H1 (cell line): ENCODE measurements at regions not wholly inside any gene's neighbourhood (a gene's known extent, or its start where the extent isn't known, plus 50 kb on each side); places are given as distances from the start of the nearest gene placed in this dataset.

Experiments
- CTCF ChIA-PET: fragments of 300-600 bp; sonication (Branson Sonifier 250); formaldehyde crosslinking; loops from one replicate; lab custom pipeline; 2021; ENCODE audit not compliant: partially characterized antibody; lab: Charles Lee
- POLR2A ChIA-PET: fragments of 300-600 bp; sonication (Branson Sonifier 250); formaldehyde crosslinking; loops from one replicate; lab custom pipeline; 2021; ENCODE audit warnings: inconsistent platforms; ENCODE audit not compliant: partially characterized antibody; lab: Charles Lee
- DNase-seq, 2 experiments: peaks; one replicate each; pipeline versions ENCODE4 v3.0.0 to v3.0.0-alpha.2; 2010 to 2022; ENCODE audit warnings: low spot score in 2 of 2, low read depth in 1 of 2, mixed read lengths in 1 of 2
- FAIRE-seq: peaks from 2 replicates; lab custom pipeline; 2011; peaks lifted over from hg19 to GRCh38; lab: Jason Lieb, UNC
- H2AFZ ChIP-seq: 2 replicates; pipeline ENCODE4 v1.8.1; 2012; ENCODE audit warnings: low read length, inconsistent platforms
- H2AK5ac ChIP-seq: 2 replicates; pipeline ENCODE4 v1.6.1; 2013; ENCODE audit warnings: low read depth, low read length
- H2BK120ac ChIP-seq: replicated peaks from 2 replicates; pipeline ENCODE3; 2013; ENCODE audit warnings: low read depth, low read length, inconsistent platforms
- H2BK12ac ChIP-seq: 2 replicates; pipeline ENCODE4 v1.6.1; 2013; ENCODE audit warnings: low read depth, low read length
- H2BK15ac ChIP-seq: 2 replicates; pipeline ENCODE4 v1.6.1; 2013; ENCODE audit warnings: low read length
- H2BK20ac ChIP-seq: 2 replicates; pipeline ENCODE4 v1.6.1; 2013; ENCODE audit warnings: low read length
- H2BK5ac ChIP-seq: 2 replicates; pipeline ENCODE4 v1.6.1; 2013; ENCODE audit warnings: low read depth, low read length
- H3K14ac ChIP-seq: 2 replicates; pipeline ENCODE4 v1.6.1; 2013; ENCODE audit warnings: inconsistent platforms; ENCODE audit not compliant: insufficient read length
- H3K18ac ChIP-seq: 2 replicates; pipeline ENCODE4 v1.6.1; 2013; ENCODE audit warnings: low read length; ENCODE audit errors: extremely low read depth
- H3K23ac ChIP-seq: 2 replicates; pipeline ENCODE4 v1.6.1; 2013; ENCODE audit warnings: inconsistent platforms; ENCODE audit not compliant: insufficient read length
- H3K23me2 ChIP-seq: 2 replicates; pipeline ENCODE4 v1.6.1; 2013; ENCODE audit warnings: low read depth, low read length
- H3K27ac ChIP-seq: 2 replicates; pipeline ENCODE4 v1.6.1; 2011; ENCODE audit warnings: low read depth, low read length, inconsistent platforms
- H3K27me3 ChIP-seq, 4 experiments: replicated peaks in 1 of 4; 1 replicate in 1 of 4; 2 replicates in 3 of 4; pipeline versions ENCODE4 v1.6.1 to v1.8.1; 2011 to 2013; ENCODE audit warnings: low read length in 3 of 4, mild to moderate bottlenecking in 3 of 4, inconsistent platforms in 2 of 4, mixed read lengths in 2 of 4, moderate library complexity in 1 of 4; ENCODE audit not compliant: control insufficient read depth in 3 of 4, insufficient read depth in 3 of 4; ENCODE audit errors: extremely low read depth in 1 of 4
- H3K36me3 ChIP-seq, 4 experiments: 2 replicates each; pipeline versions ENCODE4 v1.6.1 to v1.8.1; 2011 to 2013; ENCODE audit warnings: mild to moderate bottlenecking in 4 of 4, low read length in 3 of 4, moderate library complexity in 2 of 4, control low read depth in 1 of 4, inconsistent platforms in 1 of 4; ENCODE audit not compliant: insufficient read depth in 4 of 4, control insufficient read depth in 2 of 4
- H3K4ac ChIP-seq: replicated peaks from 2 replicates; pipeline ENCODE3; 2013; ENCODE audit warnings: low read length, low read depth, mixed read lengths, inconsistent platforms; ENCODE audit not compliant: insufficient read length
- H3K4me1 ChIP-seq, 4 experiments: replicated peaks in 1 of 4; 1 replicate in 1 of 4; 2 replicates in 3 of 4; pipeline versions ENCODE4 v1.6.1 to v1.8.1; 2011 to 2013; ENCODE audit warnings: low read length in 3 of 4, inconsistent platforms in 2 of 4, mixed read lengths in 1 of 4; ENCODE audit not compliant: insufficient read depth in 4 of 4, control insufficient read depth in 3 of 4
- H3K4me2 ChIP-seq, 2 experiments: 2 replicates each; pipeline versions ENCODE4 v1.6.1 to v1.8.1; 2011 to 2013; ENCODE audit warnings: low read depth in 2 of 2, low read length in 2 of 2, control low read depth in 1 of 2, inconsistent platforms in 1 of 2, mild to moderate bottlenecking in 1 of 2; ENCODE audit not compliant: insufficient read depth in 1 of 2
- H3K4me3 ChIP-seq, 4 experiments: fragments of 200-600, 300-600 bp in 1 of 4; sonication (generic), shearing (Covaris generic), sonication (Bioruptor Twin) in 1 of 4; 2 replicates each; pipeline versions ENCODE4 v1.5.1 to v1.8.1; 2011 to 2016; ENCODE audit warnings: low read length in 4 of 4, low read depth in 3 of 4, control low read depth in 2 of 4, inconsistent platforms in 2 of 4, mild to moderate bottlenecking in 2 of 4, mixed read lengths in 1 of 4, moderate library complexity in 1 of 4; ENCODE audit not compliant: insufficient read depth in 2 of 4; ENCODE audit errors: extremely low read depth in 1 of 4
- H3K56ac ChIP-seq: replicated peaks from 2 replicates; pipeline ENCODE3; 2013; ENCODE audit warnings: low read depth, mild to moderate bottlenecking, mixed read lengths, low read length, inconsistent platforms; ENCODE audit not compliant: insufficient read length
- H3K79me1 ChIP-seq: 2 replicates; pipeline ENCODE4 v1.6.1; 2013; ENCODE audit warnings: low read depth, low read length, control low read depth
- H3K79me2 ChIP-seq, 2 experiments: 2 replicates each; pipeline versions ENCODE4 v1.6.1 to v1.8.1; 2012 to 2013; ENCODE audit warnings: low read length in 2 of 2, mild to moderate bottlenecking in 2 of 2, inconsistent platforms in 1 of 2; ENCODE audit not compliant: insufficient read depth in 2 of 2, control insufficient read depth in 1 of 2
- H3K9ac ChIP-seq, 4 experiments: replicated peaks in 1 of 4; 1 replicate in 1 of 4; 2 replicates in 3 of 4; pipeline versions ENCODE4 v1.6.1 to v1.8.1; 2011 to 2013; ENCODE audit warnings: low read depth in 3 of 4, low read length in 3 of 4, control low read depth in 2 of 4, mild to moderate bottlenecking in 2 of 4, moderate library complexity in 2 of 4, inconsistent platforms in 1 of 4; ENCODE audit errors: extremely low read depth in 1 of 4
- H3K9me3 ChIP-seq, 2 experiments: 2 replicates each; pipeline versions ENCODE4 v1.6.1 to v1.8.1; 2012 to 2013; ENCODE audit warnings: mild to moderate bottlenecking in 2 of 2, moderate library complexity in 2 of 2, control low read depth in 1 of 2, inconsistent platforms in 1 of 2, low read depth in 1 of 2, low read length in 1 of 2, mixed read lengths in 1 of 2; ENCODE audit not compliant: insufficient read depth in 2 of 2
- H4K20me1 ChIP-seq, 2 experiments: replicated peaks in 1 of 2; 2 replicates each; pipeline versions ENCODE3 to v1.8.1; 2011 to 2013; ENCODE audit warnings: inconsistent platforms in 2 of 2, low read length in 2 of 2, mild to moderate bottlenecking in 1 of 2; ENCODE audit not compliant: insufficient read depth in 2 of 2, control insufficient read depth in 1 of 2
- H4K5ac ChIP-seq: 2 replicates; pipeline ENCODE4 v1.6.1; 2013; ENCODE audit warnings: low read length, low read depth, mixed read lengths, inconsistent platforms; ENCODE audit not compliant: insufficient read length
- H4K8ac ChIP-seq: 2 replicates; pipeline ENCODE4 v1.8.0; 2013; ENCODE audit warnings: mild to moderate bottlenecking, moderate library complexity, low read length, inconsistent platforms; ENCODE audit not compliant: insufficient read depth; ENCODE audit errors: extremely low read depth
- H4K91ac ChIP-seq: replicated peaks from 2 replicates; pipeline ENCODE3; 2013; ENCODE audit warnings: low read length, mixed read lengths, inconsistent platforms; ENCODE audit not compliant: insufficient read length
- GABPA ChIP-seq: IDR thresholded peaks from 2 replicates; pipeline ENCODE4 v1.6.1; 2011; ENCODE audit warnings: mild to moderate bottlenecking, low read length, moderate library complexity, borderline replicate concordance; ENCODE audit not compliant: insufficient read depth
- KDM4A ChIP-seq: IDR thresholded peaks from one replicate; pipeline ENCODE4 v1.7.1; 2012; ENCODE audit warnings: low read depth, mild to moderate bottlenecking, moderate library complexity, low read length, inconsistent platforms; ENCODE audit not compliant: severe bottlenecking
- WGBS, 2 experiments: shearing (Covaris generic) in 1 of 2; methylation state at CpG; one replicate each; pipeline versions ENCODE4 v1.1.6 to v1.1.7; 2013 to 2015; ENCODE audit warnings: low lambda C conversion rate in 2 of 2, mixed read lengths in 2 of 2, inconsistent platforms in 1 of 2, low coverage in 1 of 2, missing lambda C conversion rate in 1 of 2; ENCODE audit not compliant: insufficient replicate concordance in 2 of 2, insufficient coverage in 1 of 2, insufficient read length in 1 of 2; ENCODE audit errors: extremely low coverage in 1 of 2, missing lambda C conversion rate in 1 of 2; 5-methylcytosine and 5-hydroxymethylcytosine counted together

GRCh38 chr7:131124001-131124629, 203.6 kb upstream of the MKLN1 start:
- no peak overlapping the region for H2AK5ac ChIP-seq
- H3K79me1 ChIP-seq = no peaks in the 10 kb centered on the region
- H3K23ac ChIP-seq = no peak overlapping the region
- H3K23me2 ChIP-seq = no peaks in the 10 kb centered on the region
- H2BK120ac ChIP-seq = no peak overlapping the region
- no peak overlapping the region for H3K18ac ChIP-seq
- H3K9ac ChIP-seq = no peak overlapping the region
- no peak overlapping the region; the same call in 1 of the 2 replicates for H2BK15ac ChIP-seq
- no peak overlapping the region for H3K4me2 ChIP-seq
- peaks cover 7 to 9% of the 10 kb centered on the region in 2 experiments for H3K9me3 ChIP-seq
- H3K4me3 ChIP-seq = no peak overlapping the region
- 88% methylated on average over 4 of the region's 4 CpGs; no CpG with 5 or more reads in 1 of the 2 experiments for WGBS, 2 experiments
- no peaks in the 10 kb centered on the region for H3K79me2 ChIP-seq
- no peak overlapping the region for H4K91ac ChIP-seq
- H3K27ac ChIP-seq = no peak overlapping the region
- CTCF ChIA-PET = interaction anchor here (0.8 kb wide), 1 partner anchor 126 kb away, joined by 3 read pairs; no protein-coding TSS in a partner anchor
- no peak for TF ChIP-seq KDM4A
- no peak for TF ChIP-seq GABPA
- no peak overlapping the region for H4K5ac ChIP-seq
- no peaks in the 10 kb centered on the region for H3K4me1 ChIP-seq
- no peak overlapping the region for H3K56ac ChIP-seq
- H2AFZ ChIP-seq = no peak overlapping the region
- no peak overlapping the region for H2BK12ac ChIP-seq
- H3K4ac ChIP-seq = no peak overlapping the region
- POLR2A ChIA-PET = interaction anchor here (0.5 to 1.3 kb wide), 5 partner anchors 35 to 283 kb away, joined by 3 to 4 read pairs (median 4); no protein-coding TSS in a partner anchor
- no peak overlapping the region for H2BK20ac ChIP-seq
- DNase-seq (no peak), FAIRE-seq (no peak)
- H3K14ac ChIP-seq = no peak overlapping the region
- no peaks in the 10 kb centered on the region for H3K27me3 ChIP-seq
- H3K36me3 ChIP-seq = no peaks in the 10 kb centered on the region
- no peak overlapping the region for H2BK5ac ChIP-seq
- no peaks in the 10 kb centered on the region for H4K20me1 ChIP-seq
- H4K8ac ChIP-seq = no peak overlapping the region
